ENCODE measurements at regions not wholly inside any gene's neighbourhood (a gene's known extent, or its start where the extent isn't known, plus 50 kb on each side); places are given as distances from the start of the nearest gene placed in this dataset.

GRCh38 chr14:97350894-97351731 lies 553.9 kb downstream of the VRK1 start:
- Histone ChIP-seq H3K27ac (replicated peaks in 1 of 4) (no peak overlapping the region), H3K4me3 (no peak overlapping the region), H3K4me1 (no peaks in the 10 kb centered on the region), H3K27me3 (no peaks in the 10 kb centered on the region), H3K36me3 (no peaks in the 10 kb centered on the region), H3K9me3 (no peaks in the 10 kb centered on the region)
- DNase-seq (ENCODE audit: extremely low spot score) = no peak
- TF ChIP-seq EP300 (IDR thresholded peaks at IDR 0.05) (no peak), CTCF (IDR thresholded peaks at IDR 0.05) (no peak), POLR2AphosphoS5 (IDR thresholded peaks at IDR 0.05) (no peak), POLR2A (IDR thresholded peaks at IDR 0.05; ENCODE audit: low read depth) (no peak)
- 51% methylated on average over 6 of the region's 7 CpGs for WGBS
- intact Hi-C loops (cut with DNase I) = no loop called here

- H3K9me3 ChIP-seq = no peaks in the 10 kb centered on the region
- intact Hi-C loops (cut with DNase I) = no loop called here
- no peak for DNase-seq (ENCODE audit: extremely low spot score)
- no peaks in the 10 kb centered on the region for H3K36me3 ChIP-seq
- no peaks in the 10 kb centered on the region for H3K27me3 ChIP-seq
- no peak overlapping the region for H3K27ac ChIP-seq (replicated peaks in 1 of 4)
- no peak overlapping the region for H3K4me3 ChIP-seq
- TF ChIP-seq EP300 (IDR thresholded peaks at IDR 0.05) (no peak), POLR2A (IDR thresholded peaks at IDR 0.05; ENCODE audit: low read depth) (no peak), POLR2AphosphoS5 (IDR thresholded peaks at IDR 0.05) (no peak), CTCF (IDR thresholded peaks at IDR 0.05) (no peak)
- H3K4me1 ChIP-seq = no peaks in the 10 kb centered on the region
- WGBS = 83% methylated on average over 5 of the region's 5 CpGs
These were observed 555.9 kb downstream of the VRK1 start for GRCh38 chr14:97353102-97353501.

GRCh38 chr14:97354119-97354722 lies 557.0 kb downstream of the VRK1 start:
- DNase-seq (ENCODE audit: extremely low spot score) = no peak
- Histone ChIP-seq H3K36me3 (no peaks in the 10 kb centered on the region), H3K27ac (replicated peaks in 1 of 4) (no peak overlapping the region), H3K4me1 (no peaks in the 10 kb centered on the region), H3K4me3 (no peak overlapping the region), H3K9me3 (no peaks in the 10 kb centered on the region), H3K27me3 (no peaks in the 10 kb centered on the region)
- WGBS = 47% methylated on average over 3 of the region's 3 CpGs
- no peak for TF ChIP-seq POLR2A (IDR thresholded peaks at IDR 0.05; ENCODE audit: low read depth)
- no peak for TF ChIP-seq EP300 (IDR thresholded peaks at IDR 0.05)
- TF ChIP-seq POLR2AphosphoS5 (IDR thresholded peaks at IDR 0.05) = no peak
- no peak for TF ChIP-seq CTCF (IDR thresholded peaks at IDR 0.05)
- intact Hi-C loops (cut with DNase I) = no loop called here

- TF ChIP-seq EP300 (IDR thresholded peaks at IDR 0.05) (no peak), CTCF (IDR thresholded peaks at IDR 0.05) (no peak), POLR2A (IDR thresholded peaks at IDR 0.05; ENCODE audit: low read depth) (no peak), POLR2AphosphoS5 (IDR thresholded peaks at IDR 0.05) (no peak)
- H3K9me3 ChIP-seq = no peaks in the 10 kb centered on the region
- DNase-seq (ENCODE audit: extremely low spot score) = no peak
- H3K4me3 ChIP-seq = no peak overlapping the region
- no peaks in the 10 kb centered on the region for H3K4me1 ChIP-seq
- intact Hi-C loops (cut with DNase I) = no loop called here
- H3K36me3 ChIP-seq = no peaks in the 10 kb centered on the region
- H3K27me3 ChIP-seq = no peaks in the 10 kb centered on the region
- 80% methylated on average over 6 of the region's 6 CpGs for WGBS
- no peak overlapping the region for H3K27ac ChIP-seq (replicated peaks in 1 of 4)
These were observed 562.2 kb downstream of the VRK1 start for GRCh38 chr14:97359341-97359740.
